HUES64 (cell line): ENCODE measurements at regions not wholly inside any gene's neighbourhood (a gene's known extent, or its start where the extent isn't known, plus 50 kb on each side); places are given as distances from the start of the nearest gene placed in this dataset.

Experiments
- H3K27ac ChIP-seq: 2 replicates; pipeline ENCODE4 v1.7.0; 2013; ENCODE audit warnings: low read depth, low read length, inconsistent platforms
- H3K27me3 ChIP-seq: 2 replicates; pipeline ENCODE4 v1.6.1; 2013; ENCODE audit warnings: mild to moderate bottlenecking, low read length; ENCODE audit not compliant: insufficient read depth
- H3K36me3 ChIP-seq: 2 replicates; pipeline ENCODE4 v1.6.1; 2013; ENCODE audit warnings: mild to moderate bottlenecking, low read length; ENCODE audit not compliant: insufficient read depth
- H3K4me1 ChIP-seq: 2 replicates; pipeline ENCODE4 v1.6.1; 2013; ENCODE audit warnings: mild to moderate bottlenecking, low read length, moderate library complexity; ENCODE audit not compliant: insufficient read depth
- H3K4me3 ChIP-seq: 2 replicates; pipeline ENCODE4 v1.5.1; 2013; ENCODE audit warnings: mild to moderate bottlenecking, low read length, moderate library complexity
- H3K9ac ChIP-seq: 2 replicates; pipeline ENCODE4 v1.6.1; 2013; ENCODE audit warnings: mild to moderate bottlenecking, low read depth, low read length
- H3K9me3 ChIP-seq: 2 replicates; pipeline ENCODE4 v1.6.1; 2013; ENCODE audit warnings: low read depth, low read length; ENCODE audit not compliant: insufficient read depth
- WGBS: fragments of 150-250, 120-280 bp; methylation state at CpG from one replicate; pipeline ENCODE4 v1.1.7; 2013; ENCODE audit warnings: missing lambda C conversion rate; 5-methylcytosine and 5-hydroxymethylcytosine counted together

- H3K27ac ChIP-seq, result no peak overlapping the region
- no peaks in the 10 kb centered on the region for H3K36me3 ChIP-seq
- H3K4me1 ChIP-seq, result peaks cover 13% of the 10 kb centered on the region
- no peaks in the 10 kb centered on the region for H3K9me3 ChIP-seq
- WGBS, result 10% methylated on average over 6 of the region's 6 CpGs
- no peak overlapping the region for H3K9ac ChIP-seq
- H3K4me3 ChIP-seq, result no peak overlapping the region
- H3K27me3 ChIP-seq, result peaks cover 98% of the 10 kb centered on the region
Measured at GRCh38 chr6:97591955-97592354, 308.9 kb upstream of the MMS22L start.

GRCh38 chr6:97594844-97595243 is 311.8 kb upstream of the MMS22L start:
- H3K4me1 ChIP-seq, result peaks cover 13% of the 10 kb centered on the region
- H3K27me3 ChIP-seq, result peaks cover 98% of the 10 kb centered on the region
- 82% methylated on average over 2 of the region's 3 CpGs for WGBS
- no peak overlapping the region for H3K27ac ChIP-seq
- H3K4me3 ChIP-seq, result no peak overlapping the region
- H3K9ac ChIP-seq, result no peak overlapping the region
- no peaks in the 10 kb centered on the region for H3K9me3 ChIP-seq
- no peaks in the 10 kb centered on the region for H3K36me3 ChIP-seq

- Histone ChIP-seq H3K4me3 (no peak overlapping the region), H3K27me3 (no peaks in the 10 kb centered on the region), H3K4me1 (no peaks in the 10 kb centered on the region), H3K9ac (no peak overlapping the region), H3K9me3 (no peaks in the 10 kb centered on the region; the same call in 1 of the 2 replicates), H3K36me3 (no peaks in the 10 kb centered on the region), H3K27ac (no peak overlapping the region)
Measured at GRCh38 chr6:97621111-97621510, 338.1 kb upstream of the MMS22L start.

- Histone ChIP-seq H3K9ac (no peak overlapping the region), H3K4me3 (no peak overlapping the region)
- 89% methylated on average over 7 of the region's 7 CpGs for WGBS
Measured at GRCh38 chr6:97626671-97627441, 343.8 kb upstream of the MMS22L start.

GRCh38 chr6:97629180-97629579 is 346.2 kb upstream of the MMS22L start:
- Histone ChIP-seq H3K9me3 (no peaks in the 10 kb centered on the region), H3K36me3 (no peaks in the 10 kb centered on the region), H3K27me3 (no peaks in the 10 kb centered on the region), H3K4me3 (no peak overlapping the region), H3K4me1 (peaks cover 7% of the 10 kb centered on the region; the same call in 1 of the 2 replicates), H3K27ac (no peak overlapping the region), H3K9ac (no peak overlapping the region)
- 98% methylated on average over 2 of the region's 2 CpGs for WGBS

More at GRCh38 chr6:97626671-97627441, 343.8 kb upstream of the MMS22L start:
- Histone ChIP-seq H3K27ac (no peak overlapping the region), H3K36me3 (no peaks in the 10 kb centered on the region), H3K9me3 (no peaks in the 10 kb centered on the region), H3K4me1 (peaks cover 7% of the 10 kb centered on the region; the same call in 1 of the 2 replicates), H3K27me3 (no peaks in the 10 kb centered on the region)

GRCh38 chr6:97630604-97631003 is 347.6 kb upstream of the MMS22L start:
- Histone ChIP-seq H3K9me3 (no peaks in the 10 kb centered on the region), H3K9ac (no peak overlapping the region), H3K27ac (no peak overlapping the region), H3K27me3 (no peaks in the 10 kb centered on the region), H3K4me3 (no peak overlapping the region), H3K4me1 (peaks cover 7% of the 10 kb centered on the region; the same call in 1 of the 2 replicates), H3K36me3 (no peaks in the 10 kb centered on the region)
- WGBS, result 93% methylated on average over 1 of the region's 1 CpG

- no peaks in the 10 kb centered on the region for H3K27me3 ChIP-seq
- H3K4me3 ChIP-seq, result no peak overlapping the region
- no CpG with 5 or more reads among the region's 1 CpG for WGBS
- no peak overlapping the region for H3K9ac ChIP-seq
- H3K27ac ChIP-seq, result no peak overlapping the region
- peaks cover 3% of the 10 kb centered on the region; the same call in 1 of the 2 replicates for H3K9me3 ChIP-seq
- no peaks in the 10 kb centered on the region for H3K4me1 ChIP-seq
- H3K36me3 ChIP-seq, result no peaks in the 10 kb centered on the region
Measured at GRCh38 chr6:97632341-97632740, 349.3 kb upstream of the MMS22L start.

- no CpG with 5 or more reads among the region's 1 CpG for WGBS
- Histone ChIP-seq H3K9ac (no peak overlapping the region), H3K27ac (no peak overlapping the region), H3K9me3 (peaks cover 21% of the 10 kb centered on the region; the same call in 1 of the 2 replicates), H3K36me3 (no peaks in the 10 kb centered on the region), H3K27me3 (no peaks in the 10 kb centered on the region), H3K4me1 (no peaks in the 10 kb centered on the region), H3K4me3 (no peak overlapping the region)
Measured at GRCh38 chr6:97639702-97640101, 356.7 kb upstream of the MMS22L start.

- H3K36me3 ChIP-seq, result no peaks in the 10 kb centered on the region
- no peaks in the 10 kb centered on the region for H3K4me1 ChIP-seq
- WGBS, result no CpG with 5 or more reads among the region's 2 CpGs
- H3K9me3 ChIP-seq, result peaks cover 15% of the 10 kb centered on the region; the same call in 1 of the 2 replicates
- H3K27me3 ChIP-seq, result no peaks in the 10 kb centered on the region
- H3K4me3 ChIP-seq, result no peak overlapping the region
- no peak overlapping the region for H3K27ac ChIP-seq
- no peak overlapping the region for H3K9ac ChIP-seq
Measured at GRCh38 chr6:97644353-97644752, 361.3 kb upstream of the MMS22L start.

GRCh38 chr6:97645757-97646156 is 362.7 kb upstream of the MMS22L start:
- H3K4me1 ChIP-seq, result no peaks in the 10 kb centered on the region
- no peaks in the 10 kb centered on the region for H3K27me3 ChIP-seq
- H3K9me3 ChIP-seq, result peaks cover 2% of the 10 kb centered on the region; the same call in 1 of the 2 replicates
- no peak overlapping the region for H3K4me3 ChIP-seq
- no peak overlapping the region for H3K27ac ChIP-seq
- no peak overlapping the region for H3K9ac ChIP-seq
- H3K36me3 ChIP-seq, result no peaks in the 10 kb centered on the region
- WGBS, result 70% methylated on average over 2 of the region's 2 CpGs

- no peaks in the 10 kb centered on the region for H3K27me3 ChIP-seq
- peaks cover 7% of the 10 kb centered on the region; the same call in 1 of the 2 replicates for H3K4me1 ChIP-seq
- H3K36me3 ChIP-seq, result no peaks in the 10 kb centered on the region
- no peaks in the 10 kb centered on the region for H3K9me3 ChIP-seq
- H3K9ac ChIP-seq, result no peak overlapping the region
- no peak overlapping the region for H3K27ac ChIP-seq
- no peak overlapping the region for H3K4me3 ChIP-seq
Measured at GRCh38 chr6:97653076-97653475, 370.1 kb upstream of the MMS22L start.
